ENCODE measurements at regions not wholly inside any gene's neighbourhood (a gene's known extent, or its start where the extent isn't known, plus 50 kb on each side); places are given as distances from the start of the nearest gene placed in this dataset.

DNA sequence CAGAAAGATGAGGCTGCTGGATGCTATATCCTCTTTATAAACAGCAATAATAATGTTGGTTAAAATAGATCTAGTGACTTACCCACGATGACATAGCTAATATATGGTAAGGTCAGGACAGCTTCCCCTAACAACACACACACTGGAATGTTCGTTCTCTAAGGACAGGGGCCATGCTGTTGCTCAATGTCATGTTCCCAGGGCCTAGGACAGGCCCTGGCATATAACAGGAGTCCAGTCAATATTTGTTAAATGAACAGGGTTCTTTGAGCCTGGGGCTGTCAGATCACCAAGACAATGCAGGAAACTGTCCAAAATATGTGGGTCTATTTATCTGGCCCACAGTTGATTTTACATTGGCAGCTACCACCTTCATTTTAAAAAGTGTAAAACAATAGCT lies 207.1 kb upstream of the MEX3C start:
- DNase-seq (ENCODE audit: low spot score) = no peak
- Histone ChIP-seq H3K27ac (no peak overlapping the region), H3K4me3 (no peak overlapping the region)
- TF ChIP-seq, protein P1, sequence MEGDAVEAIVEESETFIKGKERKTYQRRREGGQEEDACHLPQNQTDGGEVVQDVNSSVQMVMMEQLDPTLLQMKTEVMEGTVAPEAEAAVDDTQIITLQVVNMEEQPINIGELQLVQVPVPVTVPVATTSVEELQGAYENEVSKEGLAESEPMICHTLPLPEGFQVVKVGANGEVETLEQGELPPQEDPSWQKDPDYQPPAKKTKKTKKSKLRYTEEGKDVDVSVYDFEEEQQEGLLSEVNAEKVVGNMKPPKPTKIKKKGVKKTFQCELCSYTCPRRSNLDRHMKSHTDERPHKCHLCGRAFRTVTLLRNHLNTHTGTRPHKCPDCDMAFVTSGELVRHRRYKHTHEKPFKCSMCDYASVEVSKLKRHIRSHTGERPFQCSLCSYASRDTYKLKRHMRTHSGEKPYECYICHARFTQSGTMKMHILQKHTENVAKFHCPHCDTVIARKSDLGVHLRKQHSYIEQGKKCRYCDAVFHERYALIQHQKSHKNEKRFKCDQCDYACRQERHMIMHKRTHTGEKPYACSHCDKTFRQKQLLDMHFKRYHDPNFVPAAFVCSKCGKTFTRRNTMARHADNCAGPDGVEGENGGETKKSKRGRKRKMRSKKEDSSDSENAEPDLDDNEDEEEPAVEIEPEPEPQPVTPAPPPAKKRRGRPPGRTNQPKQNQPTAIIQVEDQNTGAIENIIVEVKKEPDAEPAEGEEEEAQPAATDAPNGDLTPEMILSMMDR (IDR thresholded peaks at IDR 0.05) = no peak

DNA sequence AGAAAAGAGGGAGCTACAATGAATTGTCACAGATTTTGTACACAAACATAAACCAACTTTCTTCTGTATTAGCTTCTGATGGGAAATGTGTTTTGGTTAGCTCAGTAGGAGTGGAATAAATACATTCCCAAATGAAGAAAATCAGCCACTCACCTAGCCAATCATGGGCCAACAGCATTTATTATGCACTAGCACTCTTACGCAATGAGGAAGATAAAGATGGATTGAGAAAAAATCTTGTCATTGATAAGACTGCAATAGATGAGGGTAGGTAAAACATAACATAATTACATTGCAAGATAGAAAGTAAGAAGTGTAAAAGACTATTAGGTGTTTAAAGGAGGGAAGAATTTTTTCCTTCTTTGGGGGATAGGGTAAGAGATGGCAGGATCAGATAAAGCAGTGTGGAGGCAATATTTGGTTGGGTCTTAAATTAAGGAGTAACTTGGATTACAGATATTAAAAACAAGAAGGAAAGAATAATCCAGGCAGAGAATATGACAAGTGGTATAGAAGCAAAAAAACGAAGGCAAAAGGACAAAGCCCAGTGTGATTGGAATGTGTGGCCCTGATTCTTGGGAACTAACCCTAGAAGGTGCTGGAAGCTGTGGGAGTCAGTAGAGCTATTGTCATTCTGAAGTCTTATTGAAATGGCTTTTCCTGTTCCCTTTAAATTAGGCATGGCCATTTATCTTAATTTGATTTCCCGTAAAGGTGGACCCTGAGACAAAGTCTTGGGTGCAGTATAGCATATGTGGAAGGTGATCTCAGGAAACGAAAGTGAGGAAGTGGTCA lies 208.4 kb upstream of the MEX3C start:
- Histone ChIP-seq H3K4me3 (no peak overlapping the region), H3K27ac (no peak overlapping the region)
- TF ChIP-seq, protein P1 (IDR thresholded peaks at IDR 0.05) = no peak
- no peak for DNase-seq (ENCODE audit: low spot score)

DNA sequence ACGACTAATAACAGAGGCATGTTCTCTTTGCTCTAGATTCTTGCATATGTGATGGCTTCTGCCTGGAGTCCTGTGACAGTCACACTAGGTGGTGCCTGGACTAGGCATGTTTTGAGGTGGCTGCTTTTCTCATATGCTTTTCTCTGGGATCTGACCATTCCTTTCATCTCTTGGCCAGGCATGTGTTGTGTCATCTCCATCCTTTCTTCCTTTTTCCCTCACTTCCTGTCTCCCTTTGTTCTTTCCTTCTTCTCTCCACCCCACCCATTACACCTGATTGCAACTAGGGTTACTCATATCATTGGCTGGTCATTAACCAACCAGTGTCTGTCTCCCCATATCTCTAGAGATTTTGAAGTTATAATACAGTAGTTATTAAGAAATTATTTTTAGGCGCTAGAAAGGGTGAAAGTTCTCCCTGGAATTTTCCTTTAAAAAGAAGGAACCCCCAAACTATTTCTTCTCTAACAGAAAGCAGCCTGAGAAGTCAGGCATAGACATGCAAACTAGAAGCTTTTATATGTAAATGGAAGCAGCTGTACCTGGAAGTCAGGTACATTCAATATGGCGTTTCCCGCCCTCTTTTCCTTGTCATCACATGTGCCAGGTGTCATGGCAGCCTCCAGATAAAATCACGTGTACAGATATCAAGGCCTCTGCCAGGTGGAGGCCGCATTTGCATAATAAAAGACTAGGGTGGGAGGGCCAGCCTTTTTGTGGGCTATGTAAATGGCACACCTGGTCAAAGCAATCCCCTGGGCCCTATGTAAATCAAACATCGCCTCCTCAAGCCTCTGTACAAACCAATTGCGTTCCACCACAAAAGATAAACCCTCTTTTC lies 220.4 kb upstream of the MEX3C start:
- DNase-seq (ENCODE audit: low spot score) = no peak
- Histone ChIP-seq H3K4me3 (no peak overlapping the region), H3K27ac (no peak overlapping the region)
- TF ChIP-seq, protein P1 (IDR thresholded peaks at IDR 0.05) = no peak

DNA sequence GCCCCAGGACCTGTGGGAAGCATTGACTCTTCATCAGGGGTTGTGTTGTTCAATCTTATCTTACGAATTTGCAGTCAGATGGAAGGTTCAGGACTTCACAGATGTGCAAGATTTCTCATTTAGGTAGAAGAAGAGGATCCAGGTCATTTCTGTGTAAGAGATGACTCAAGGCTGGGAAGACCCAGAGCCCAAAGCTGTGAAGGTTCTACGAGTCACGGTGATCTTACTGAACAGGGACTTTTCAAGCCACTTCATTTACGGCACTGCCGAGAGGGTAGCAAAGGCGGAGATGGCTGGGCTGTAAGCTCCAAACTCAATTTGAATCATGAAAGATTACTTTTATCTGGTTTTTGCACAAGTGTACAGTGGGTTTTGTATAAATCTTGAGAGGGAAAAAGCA lies 228.0 kb upstream of the MEX3C start:
- TF ChIP-seq, protein P1 (IDR thresholded peaks at IDR 0.05) = no peak
- DNase-seq (ENCODE audit: low spot score) = no peak
- Histone ChIP-seq H3K4me3 (no peak overlapping the region), H3K27ac (no peak overlapping the region)

DNA sequence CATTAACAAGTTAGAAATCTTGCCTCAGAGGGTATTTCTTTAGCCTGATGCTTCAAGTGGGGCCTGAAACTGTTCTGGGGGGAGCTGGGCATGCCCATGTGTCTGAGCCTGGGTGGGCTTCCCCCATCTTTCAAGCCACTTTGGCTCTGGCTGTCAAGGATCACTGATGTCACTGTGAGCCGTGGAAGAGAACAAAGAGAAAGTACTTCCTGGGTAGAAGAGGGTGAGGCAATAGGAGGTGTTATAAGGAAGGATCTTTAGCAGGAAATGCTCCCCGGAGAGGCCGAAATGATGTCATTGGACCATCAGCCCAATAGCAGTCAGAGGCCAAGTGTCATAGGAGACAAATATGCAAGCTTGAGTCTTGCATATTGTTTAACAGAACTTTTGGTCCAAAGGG lies 228.4 kb upstream of the MEX3C start:
- Histone ChIP-seq H3K4me3 (no peak overlapping the region), H3K27ac (no peak overlapping the region)
- DNase-seq (ENCODE audit: low spot score) = no peak
- TF ChIP-seq, protein P1 (IDR thresholded peaks at IDR 0.05) = no peak

DNA sequence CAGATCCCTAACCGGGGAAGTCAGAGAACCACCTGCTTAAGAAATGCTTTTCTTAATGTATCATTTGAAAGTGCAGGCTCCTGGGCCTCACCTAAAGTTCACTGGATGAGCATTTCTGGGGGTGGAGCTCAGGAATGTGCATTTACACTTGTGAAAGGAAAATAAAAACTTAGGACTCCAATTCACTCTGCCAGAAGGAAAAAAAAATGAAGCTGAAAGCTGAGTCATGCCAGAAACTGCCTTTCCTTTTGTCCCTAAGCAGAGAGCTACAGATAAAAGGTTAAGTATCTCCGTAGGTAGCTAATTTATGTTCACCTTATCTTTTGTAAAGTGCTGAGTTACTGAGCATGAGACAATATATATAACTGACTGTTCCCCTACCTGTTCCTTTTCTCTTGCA lies 229.5 kb upstream of the MEX3C start:
- H3K27ac ChIP-seq = no peak overlapping the region
- no peak for DNase-seq (ENCODE audit: low spot score)
- H3K4me3 ChIP-seq = no peak overlapping the region
- TF ChIP-seq, protein P1 (IDR thresholded peaks at IDR 0.05) = no peak

All from coronary artery (tissue), 2 donors.